Prostate gland (tissue), 2 donors: ENCODE measurements at regions not wholly inside any gene's neighbourhood (a gene's known extent, or its start where the extent isn't known, plus 50 kb on each side); places are given as distances from the start of the nearest gene placed in this dataset.

Experiments
- DNase-seq: peaks from one replicate; pipeline ENCODE4 v3.0.0-alpha.2; 2019; ENCODE audit warnings: low spot score
- H3K27ac ChIP-seq, 2 donors: fragments of 200-600 bp; sonication (generic); 2 replicates each; pipeline ENCODE4 v1.5.1; 2017 to 2019
- H3K27me3 ChIP-seq: fragments of 200-600 bp; sonication (generic); replicated peaks from 2 replicates; pipeline ENCODE4 v1.5.1; 2019; ENCODE audit not compliant: insufficient read depth
- H3K36me3 ChIP-seq, 2 donors: fragments of 200-600 bp; sonication (generic); 1 replicate in 1 of 2; 2 replicates in 1 of 2; pipeline versions ENCODE4 v1.5.1 to v1.8.1; 2017 to 2019
- H3K4me1 ChIP-seq: fragments of 200-600 bp; sonication (generic); replicated peaks from 2 replicates; pipeline ENCODE4 v1.5.1; 2019
- H3K4me3 ChIP-seq, 2 donors: fragments of 200-600 bp; sonication (generic); 2 replicates each; pipeline ENCODE4 v1.5.1; 2017 to 2019
- H3K9me3 ChIP-seq: fragments of 200-600 bp; sonication (generic); 2 replicates; pipeline ENCODE4 v1.5.1; 2017
- CTCF ChIP-seq, 4 experiments: fragments of 200-600 bp in 2 of 4; fragments of 450-650 bp in 2 of 4; sonication (generic) in 2 of 4; IDR thresholded peaks; 1 replicate in 3 of 4; 2 replicates in 1 of 4; pipeline ENCODE4 v1.5.1; 2016 to 2019; ENCODE audit warnings: antibody characterized with exemption in 4 of 4, mild to moderate bottlenecking in 2 of 4, moderate library complexity in 2 of 4
- POLR2A ChIP-seq: fragments of 450-650 bp; IDR thresholded peaks from one replicate; pipeline ENCODE4 v1.6.1; 2016; ENCODE audit warnings: antibody characterized with exemption, mild to moderate bottlenecking
- POLR2AphosphoS5 ChIP-seq: sonication (generic); formaldehyde crosslinking; IDR thresholded peaks from one replicate; pipeline ENCODE4 v1.6.1; 2017; ENCODE audit warnings: antibody characterized with exemption
- WGBS: methylation state at CpG from one replicate; pipeline ENCODE4 v1.1.5; 2018; 5-methylcytosine and 5-hydroxymethylcytosine counted together
- intact Hi-C: fragments of 100-400 bp; cut with DNase I; formaldehyde crosslinking; loops from one replicate; pipeline ENCODE4 v1.14.2; 2022

DNA sequence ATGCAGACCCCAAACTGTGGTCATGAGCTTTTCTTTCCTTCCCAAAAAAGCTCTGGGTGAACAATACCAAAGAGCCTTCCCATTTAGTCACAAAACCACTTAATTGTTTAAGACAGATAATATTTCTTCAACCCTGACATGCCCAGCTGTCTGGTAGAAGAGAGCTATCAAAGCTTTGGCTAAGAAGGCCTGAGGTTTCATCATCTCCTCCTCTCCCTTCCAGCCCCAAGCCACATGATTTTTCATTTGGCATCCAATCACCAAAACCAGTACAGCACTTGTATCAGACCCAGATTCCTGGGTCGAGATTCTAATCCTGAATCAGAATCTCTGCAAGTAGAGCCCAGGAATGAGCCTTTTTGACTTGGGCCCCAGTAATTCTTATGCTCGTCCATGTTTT, 199.6 kb upstream of the TMEM260 start:
- H3K4me3 ChIP-seq = no peak overlapping the region
- TF ChIP-seq CTCF (IDR thresholded peaks at IDR 0.05) (no peak), POLR2A (no peak), POLR2AphosphoS5 (no peak)
- no peak for DNase-seq
- H3K27ac ChIP-seq = no peak overlapping the region
- no peaks in the 10 kb centered on the region for H3K4me1 ChIP-seq
- H3K36me3 ChIP-seq = no peaks in the 10 kb centered on the region
- no peaks in the 10 kb centered on the region for H3K9me3 ChIP-seq
- intact Hi-C loops = no loop called here
- WGBS = 65% methylated on average over 2 of the region's 2 CpGs
- H3K27me3 ChIP-seq = no peaks in the 10 kb centered on the region

DNA sequence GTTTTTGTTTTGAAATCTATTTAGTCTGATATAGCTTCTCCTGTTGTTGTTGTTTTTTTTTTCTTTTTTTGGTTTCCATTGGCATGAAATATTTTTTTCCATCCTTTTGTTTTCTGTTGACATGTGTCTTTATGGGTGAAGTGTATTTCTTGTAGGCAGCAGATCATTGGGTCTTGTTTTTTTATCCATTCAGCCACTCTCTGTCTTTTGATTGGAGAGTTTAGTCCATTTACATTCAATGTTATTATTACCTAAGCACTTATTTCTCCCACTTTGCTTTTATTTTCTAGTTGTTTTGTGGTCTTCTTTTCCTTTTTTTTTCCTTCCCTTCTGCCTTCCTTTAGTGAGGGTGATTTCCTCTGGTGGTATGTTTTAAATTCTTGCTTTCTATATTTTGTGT, 193.6 kb upstream of the TMEM260 start:
- TF ChIP-seq POLR2A (no peak), POLR2AphosphoS5 (no peak), CTCF (IDR thresholded peaks at IDR 0.05) (no peak)
- H3K4me1 ChIP-seq = no peaks in the 10 kb centered on the region
- H3K36me3 ChIP-seq = no peaks in the 10 kb centered on the region
- H3K4me3 ChIP-seq = no peak overlapping the region
- DNase-seq = no peak
- intact Hi-C loops = no loop called here
- H3K27ac ChIP-seq = no peak overlapping the region
- no peaks in the 10 kb centered on the region for H3K27me3 ChIP-seq
- H3K9me3 ChIP-seq = no peaks in the 10 kb centered on the region

DNA sequence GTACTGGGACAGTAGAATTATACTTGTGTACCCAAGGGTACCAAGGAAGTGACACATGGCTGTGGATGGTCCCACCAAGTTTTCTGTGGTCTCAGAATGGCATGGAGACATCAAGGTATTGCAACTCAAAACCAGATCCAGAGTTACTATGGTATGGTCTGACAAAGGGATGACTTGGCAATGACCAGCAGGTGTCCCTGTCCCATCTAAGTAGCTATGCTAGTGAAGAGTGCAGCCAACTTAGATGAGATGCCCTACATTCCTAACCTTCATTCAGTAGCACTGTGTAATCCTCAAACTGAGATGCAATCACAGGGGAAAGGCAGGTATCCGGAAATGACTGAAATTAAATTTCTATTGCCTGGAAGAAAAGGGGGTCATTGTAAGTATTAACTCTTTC, 188.7 kb upstream of the TMEM260 start:
- no peaks in the 10 kb centered on the region for H3K27me3 ChIP-seq
- no peaks in the 10 kb centered on the region for H3K4me1 ChIP-seq
- no peaks in the 10 kb centered on the region for H3K36me3 ChIP-seq
- DNase-seq = no peak
- 81% methylated on average over 1 of the region's 1 CpG for WGBS
- H3K27ac ChIP-seq = no peak overlapping the region
- no peak for TF ChIP-seq POLR2AphosphoS5
- TF ChIP-seq POLR2A = no peak
- TF ChIP-seq CTCF (IDR thresholded peaks at IDR 0.05) = no peak
- no peaks in the 10 kb centered on the region for H3K9me3 ChIP-seq
- intact Hi-C loops = no loop called here
- no peak overlapping the region for H3K4me3 ChIP-seq

GRCh38 chr14:56394826-56395530, 184.6 kb upstream of the TMEM260 start:
- intact Hi-C loops = no loop called here
- Histone ChIP-seq H3K9me3 (no peaks in the 10 kb centered on the region), H3K27me3 (no peaks in the 10 kb centered on the region), H3K4me3 (no peak overlapping the region), H3K4me1 (no peaks in the 10 kb centered on the region), H3K36me3 (no peaks in the 10 kb centered on the region), H3K27ac (no peak overlapping the region)
- TF ChIP-seq POLR2A (no peak), POLR2AphosphoS5 (no peak), CTCF (IDR thresholded peaks at IDR 0.05) (no peak)
- 78% methylated on average over 6 of the region's 6 CpGs for WGBS
- no peak for DNase-seq

GRCh38 chr14:56400109-56400825, 179.3 kb upstream of the TMEM260 start:
- H3K4me1 ChIP-seq = no peaks in the 10 kb centered on the region
- DNase-seq = no peak
- no peaks in the 10 kb centered on the region for H3K9me3 ChIP-seq
- H3K4me3 ChIP-seq = no peak overlapping the region
- TF ChIP-seq CTCF (IDR thresholded peaks at IDR 0.05) = no peak
- WGBS = 61% methylated on average over 3 of the region's 3 CpGs
- intact Hi-C loops = no loop called here
- no peaks in the 10 kb centered on the region for H3K27me3 ChIP-seq
- H3K27ac ChIP-seq = no peak overlapping the region
- no peaks in the 10 kb centered on the region for H3K36me3 ChIP-seq
